ENCODE measurements at regions not wholly inside any gene's neighbourhood (a gene's known extent, or its start where the extent isn't known, plus 50 kb on each side); places are given as distances from the start of the nearest gene placed in this dataset.

GRCh38 chr6:69617163-69617562, 179.6 kb downstream of the LMBRD1 start:
- H2BK15ac ChIP-seq (ENCODE audit: low read depth, low read length), result no peak overlapping the region
- no peak overlapping the region for H2AK5ac ChIP-seq (ENCODE audit: insufficient read length, low read length)
- peak overlapping the region in 1 of 3 experiments; percentile 48; a peak in 1 of 7 replicates for H3K27ac Mint-ChIP-seq
- H3K79me2 ChIP-seq (ENCODE audit: insufficient read depth, low read length), result no peaks in the 10 kb centered on the region
- no peak for TF ChIP-seq CTCF (conservative IDR thresholded peaks at IDR 0.05)
- H3K23me2 ChIP-seq (ENCODE audit: insufficient read length, low read depth, low read length, poor library complexity, severe bottlenecking), result no peaks in the 10 kb centered on the region
- no peak overlapping the region for H3K27ac ChIP-seq (ENCODE audit: insufficient read length, low read depth, low read length)
- H3K4me2 ChIP-seq (ENCODE audit: insufficient read depth, insufficient read length, low read length), result no peak overlapping the region
- no peak overlapping the region for H3K23ac ChIP-seq (ENCODE audit: insufficient read length, low read depth, low read length)
- no peaks in the 10 kb centered on the region for H3K27me3 Mint-ChIP-seq (ENCODE audit: low read depth)
- no peak overlapping the region for H2BK120ac ChIP-seq (ENCODE audit: low read depth, low read length, poor library complexity, severe bottlenecking)
- H3K14ac ChIP-seq (ENCODE audit: insufficient read depth, low read length), result no peak overlapping the region
- H3K9ac ChIP-seq (ENCODE audit: extremely low read depth, insufficient read length, low read length), result no peak overlapping the region
- H3K18ac ChIP-seq (ENCODE audit: insufficient read length, low read depth, low read length), result no peak overlapping the region
- H3K79me1 ChIP-seq (ENCODE audit: insufficient read depth, low read depth, low read length, poor library complexity, severe bottlenecking), result no peaks in the 10 kb centered on the region
- H4K20me1 ChIP-seq (ENCODE audit: control insufficient read depth, insufficient read depth, insufficient read length), result no peaks in the 10 kb centered on the region
- H4K8ac ChIP-seq (replicated peaks; ENCODE audit: insufficient read length, low read depth, low read length), result no peak overlapping the region
- H2BK5ac ChIP-seq (ENCODE audit: insufficient read length, low read length), result no peak overlapping the region
- no peak overlapping the region for H2BK12ac ChIP-seq (ENCODE audit: insufficient read length, low read depth, low read length)
- DNase-seq, result no peak
- H3K4ac ChIP-seq (ENCODE audit: low read depth, low read length), result no peak overlapping the region
- whole genome bisulfite sequencing (ENCODE audit: extremely low coverage, insufficient read length, low lambda C conversion rate), result no CpG with 5 or more reads among the region's 7 CpGs
- no peak overlapping the region for H3K56ac ChIP-seq (ENCODE audit: insufficient read length, low read depth, low read length)
- H3K4me1 Mint-ChIP-seq, result peaks cover 13 to 25% of the 10 kb centered on the region in 2 experiments
- no peak overlapping the region for H4K5ac ChIP-seq (ENCODE audit: insufficient read length, low read depth, low read length)
- H3K36me3 Mint-ChIP-seq (ENCODE audit: insufficient read depth in 1 of 3, low read depth in 3 of 3), result peaks cover 0 to 4% (median 4%) of the 10 kb centered on the region in 3 experiments; a peak in 4 of 7 replicates
- H4K91ac ChIP-seq (ENCODE audit: insufficient read length, low read depth, low read length), result no peak overlapping the region
- no peak overlapping the region for H3K4me3 Mint-ChIP-seq
- no peak overlapping the region for H3T11ph ChIP-seq (ENCODE audit: low read length)
- H3K9me3 Mint-ChIP-seq, result peaks cover 2 to 3% of the 10 kb centered on the region in 2 experiments; a peak in 2 of 5 replicates
- peaks cover 3% of the 10 kb centered on the region; the same call in 1 of the 2 replicates for H3K4me1 ChIP-seq (ENCODE audit: insufficient read depth, low read length)
- no peaks in the 10 kb centered on the region for H3K27me3 ChIP-seq (ENCODE audit: insufficient read depth, low read length)
- no peak overlapping the region for H2AFZ ChIP-seq (ENCODE audit: low read length)
- no peaks in the 10 kb centered on the region for H3K9me3 ChIP-seq (ENCODE audit: control insufficient read depth, low read depth, low read length)
- H2BK20ac ChIP-seq (ENCODE audit: low read depth, low read length, poor library complexity, severe bottlenecking), result no peak overlapping the region

Data from H9 (cell line).